ENCODE measurements at regions not wholly inside any gene's neighbourhood (a gene's known extent, or its start where the extent isn't known, plus 50 kb on each side); places are given as distances from the start of the nearest gene placed in this dataset.
A peak's percentile ranks its signal among the peaks of the same experiment; 100 is the strongest.

GRCh38 chr4:140281828-140282552 is 91.5 kb upstream of the SCOC start:
- H3K9ac ChIP-seq (ENCODE audit: low read length): no peak overlapping the region
- DNase-seq (ENCODE audit: low read depth, low spot score): no peak
- H4K20me1 ChIP-seq (ENCODE audit: insufficient read depth): no peaks in the 10 kb centered on the region
- H3K4me1 ChIP-seq (ENCODE audit: control insufficient read depth in 1 of 2, insufficient read depth in 2 of 2, low read length in 2 of 2): no peaks in the 10 kb centered on the region
- TF ChIP-seq CTCF (IDR thresholded peaks at IDR 0.05 in 2 of 3, conservative IDR thresholded peaks at IDR 0.05 in 1 of 3; ENCODE audit: borderline replicate concordance in 1 of 3, insufficient read depth in 1 of 3, low read depth in 2 of 3, low read length in 2 of 3) (peak in 1 of 3 experiments; percentile 20; a peak in 2 of 6 replicates), RAD21 (IDR thresholded peaks at IDR 0.05; ENCODE audit: low read depth) (peak; percentile 38; the same call in 1 of the 2 replicates)
- TF ChIP-seq, protein P1, sequence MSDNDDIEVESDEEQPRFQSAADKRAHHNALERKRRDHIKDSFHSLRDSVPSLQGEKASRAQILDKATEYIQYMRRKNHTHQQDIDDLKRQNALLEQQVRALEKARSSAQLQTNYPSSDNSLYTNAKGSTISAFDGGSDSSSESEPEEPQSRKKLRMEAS (IDR thresholded peaks at IDR 0.05): no peak
- no peak overlapping the region for H3K27ac ChIP-seq (ENCODE audit: low read depth, low read length)
- H3K36me3 ChIP-seq (ENCODE audit: control insufficient read depth in 1 of 2, insufficient read depth in 2 of 2, low read length in 2 of 2): no peaks in the 10 kb centered on the region
- H3K9me2 ChIP-seq (ENCODE audit: insufficient read depth): no peaks in the 10 kb centered on the region
- CTCF ChIA-PET: interaction anchor here (1.4 kb wide), 1 partner anchor 625 kb away, joined by 4 read pairs; no protein-coding TSS in a partner anchor
- peaks cover 0 to 2% of the 10 kb centered on the region in 2 experiments; a peak in 1 of 4 replicates for H3K9me3 ChIP-seq (ENCODE audit: control insufficient read depth in 1 of 2, insufficient read depth in 1 of 2, low read depth in 1 of 2, low read length in 2 of 2)
- H3K4me2 ChIP-seq (ENCODE audit: low read length): no peak overlapping the region
- H3K27me3 ChIP-seq (ENCODE audit: insufficient read depth, low read length): peaks cover 5% of the 10 kb centered on the region; the same call in 1 of the 2 replicates
- RAD21 ChIA-PET (ENCODE audit: low non-redundant PET in 1 of 2, low total read pairs in 2 of 2, uncharacterized antibody in 2 of 2, unreplicated experiment in 2 of 2): no interaction called here
- no TSS peak for BruUV-seq (replicated peaks)
- ATAC-seq: no peak
- H3K4me3 ChIP-seq (replicated peaks in 1 of 2; ENCODE audit: low read depth in 1 of 2, low read length in 2 of 2): no peak overlapping the region
- intact Hi-C loops (cut with micrococcal nuclease): no loop called here
- H2AFZ ChIP-seq (ENCODE audit: low read depth, low read length, poor library complexity, severe bottlenecking): no peak overlapping the region
- H3K79me2 ChIP-seq (ENCODE audit: insufficient read depth, low read length): no peaks in the 10 kb centered on the region
- POLR2A ChIA-PET: no interaction called here

- Histone ChIP-seq H3K4me3 (replicated peaks in 1 of 2; ENCODE audit: low read depth in 1 of 2, low read length in 2 of 2) (no peak overlapping the region), H3K9me2 (ENCODE audit: insufficient read depth) (no peaks in the 10 kb centered on the region), H3K4me1 (ENCODE audit: control insufficient read depth in 1 of 2, insufficient read depth in 2 of 2, low read length in 2 of 2) (no peaks in the 10 kb centered on the region), H2AFZ (ENCODE audit: low read depth, low read length, poor library complexity, severe bottlenecking) (no peak overlapping the region), H4K20me1 (ENCODE audit: insufficient read depth) (no peaks in the 10 kb centered on the region), H3K36me3 (ENCODE audit: control insufficient read depth in 1 of 2, insufficient read depth in 2 of 2, low read length in 2 of 2) (no peaks in the 10 kb centered on the region), H3K27me3 (ENCODE audit: insufficient read depth, low read length) (no peaks in the 10 kb centered on the region), H3K9me3 (ENCODE audit: control insufficient read depth in 1 of 2, insufficient read depth in 1 of 2, low read depth in 1 of 2, low read length in 2 of 2) (no peaks in the 10 kb centered on the region), H3K4me2 (ENCODE audit: low read length) (no peak overlapping the region), H3K27ac (ENCODE audit: low read depth, low read length) (no peak overlapping the region), H3K9ac (ENCODE audit: low read length) (no peak overlapping the region), H3K79me2 (ENCODE audit: insufficient read depth, low read length) (no peaks in the 10 kb centered on the region)
- BruUV-seq (replicated peaks): no TSS peak
- DNase-seq (ENCODE audit: low read depth, low spot score): no peak
- ChIA-PET CTCF (no interaction called here), RAD21 (ENCODE audit: low non-redundant PET in 1 of 2, low total read pairs in 2 of 2, uncharacterized antibody in 2 of 2, unreplicated experiment in 2 of 2) (no interaction called here), POLR2A (no interaction called here)
- TF ChIP-seq CBX3 (IDR thresholded peaks at IDR 0.05; ENCODE audit: low read depth): no peak
- TF ChIP-seq FOSL1 (IDR thresholded peaks at IDR 0.05; ENCODE audit: low read depth): no peak
- TF ChIP-seq TCF7L2 (IDR thresholded peaks at IDR 0.05; ENCODE audit: borderline replicate concordance, extremely low read depth, insufficient read depth, insufficient read length): no peak
- TF ChIP-seq REST (IDR thresholded peaks at IDR 0.05; ENCODE audit: low read depth): no peak
- no peak for TF ChIP-seq ZNF274 (IDR thresholded peaks at IDR 0.05; ENCODE audit: low read depth, low read length)
- TF ChIP-seq JUND (IDR thresholded peaks at IDR 0.05): no peak
- no peak for TF ChIP-seq ELF1 (IDR thresholded peaks at IDR 0.05; ENCODE audit: borderline replicate concordance, low read depth)
- TF ChIP-seq, protein P2, sequence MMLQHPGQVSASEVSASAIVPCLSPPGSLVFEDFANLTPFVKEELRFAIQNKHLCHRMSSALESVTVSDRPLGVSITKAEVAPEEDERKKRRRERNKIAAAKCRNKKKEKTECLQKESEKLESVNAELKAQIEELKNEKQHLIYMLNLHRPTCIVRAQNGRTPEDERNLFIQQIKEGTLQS (IDR thresholded peaks at IDR 0.05): no peak
- ATAC-seq: no peak
- intact Hi-C loops (cut with micrococcal nuclease): no loop called here
Observed at GRCh38 chr4:140277576-140277975, 95.9 kb upstream of the SCOC start.

Measured in HCT116 (cell line).